ENCODE measurements at regions not wholly inside any gene's neighbourhood (a gene's known extent, or its start where the extent isn't known, plus 50 kb on each side); places are given as distances from the start of the nearest gene placed in this dataset.

- DNase-seq: no peak
Measured at GRCh38 chr14:97290977-97291376, 493.8 kb downstream of the VRK1 start.

- no peak for DNase-seq
Measured at GRCh38 chr14:97293659-97294058, 496.5 kb downstream of the VRK1 start.

GRCh38 chr14:97295108-97295710 lies 498.0 kb downstream of the VRK1 start:
- no peak for DNase-seq

GRCh38 chr14:97296176-97296575 lies 499.0 kb downstream of the VRK1 start:
- DNase-seq: no peak

GRCh38 chr14:97297100-97297499 lies 499.9 kb downstream of the VRK1 start:
- DNase-seq: peak in 1 of 56 donors; percentile 4

GRCh38 chr14:97298331-97298730 lies 501.1 kb downstream of the VRK1 start:
- peak in 1 of 56 donors; percentile 2 for DNase-seq

- peak in 2 of 56 donors; percentile 3 to 8 for DNase-seq
Measured at GRCh38 chr14:97298736-97299135, 501.6 kb downstream of the VRK1 start.

GRCh38 chr14:97299661-97300060 lies 502.5 kb downstream of the VRK1 start:
- peak in 2 of 56 donors; percentile 11 to 21 for DNase-seq

GRCh38 chr14:97301931-97302559 lies 504.9 kb downstream of the VRK1 start:
- DNase-seq: no peak

- no peak for DNase-seq
Measured at GRCh38 chr14:97306133-97306759, 509.1 kb downstream of the VRK1 start.

- DNase-seq: peak in 16 of 56 donors; percentile 4 to 61 (median 17)
Measured at GRCh38 chr14:97306760-97307246, 509.6 kb downstream of the VRK1 start.

GRCh38 chr14:97311411-97311810 lies 514.2 kb downstream of the VRK1 start:
- DNase-seq: no peak

GRCh38 chr14:97312910-97313309 lies 515.7 kb downstream of the VRK1 start:
- DNase-seq: no peak

GRCh38 chr14:97315790-97316189 lies 518.6 kb downstream of the VRK1 start:
- no peak for DNase-seq

GRCh38 chr14:97318380-97318779 lies 521.2 kb downstream of the VRK1 start:
- DNase-seq: no peak

GRCh38 chr14:97319691-97320090 lies 522.5 kb downstream of the VRK1 start:
- DNase-seq: no peak

- no peak for DNase-seq
Measured at GRCh38 chr14:97328743-97329142, 531.6 kb downstream of the VRK1 start.

- no peak for DNase-seq
Measured at GRCh38 chr14:97329701-97330100, 532.5 kb downstream of the VRK1 start.

GRCh38 chr14:97331058-97331457 lies 533.9 kb downstream of the VRK1 start:
- DNase-seq: no peak

GRCh38 chr14:97331526-97331925 lies 534.3 kb downstream of the VRK1 start:
- DNase-seq: no peak

GRCh38 chr14:97336179-97336578 lies 539.0 kb downstream of the VRK1 start:
- DNase-seq: peak in 10 of 56 donors; percentile 5 to 50 (median 14)

GRCh38 chr14:97336816-97337215 lies 539.6 kb downstream of the VRK1 start:
- DNase-seq: peak in 11 of 56 donors; percentile 1 to 56 (median 14)

GRCh38 chr14:97337267-97337666 lies 540.1 kb downstream of the VRK1 start:
- no peak for DNase-seq

All from nucleus accumbens (tissue), 56 donors.